ENCODE measurements at regions not wholly inside any gene's neighbourhood (a gene's known extent, or its start where the extent isn't known, plus 50 kb on each side); places are given as distances from the start of the nearest gene placed in this dataset.

GRCh38 chr3:193835414-193835813 lies 242.4 kb downstream of the OPA1 start:
- Histone ChIP-seq H2AFZ (no peak overlapping the region), H3K4me3 (no peak overlapping the region), H4K20me1 (ENCODE audit: insufficient read depth, poor library complexity, severe bottlenecking) (no peaks in the 10 kb centered on the region), H3K27ac (no peak overlapping the region), H3K4me1 (ENCODE audit: insufficient read depth) (peaks cover 1% of the 10 kb centered on the region), H3K9me3 (ENCODE audit: low read depth) (no peaks in the 10 kb centered on the region), H3K27me3 (no peaks in the 10 kb centered on the region), H3K9me2 (replicated peaks; ENCODE audit: insufficient read depth) (no peaks in the 10 kb centered on the region), H3K4me2 (no peak overlapping the region), H3K36me3 (replicated peaks; ENCODE audit: insufficient read depth, low read depth) (no peaks in the 10 kb centered on the region), H3K79me2 (no peaks in the 10 kb centered on the region)
- no peak for DNase-seq (ENCODE audit: low spot score)
- WGBS (ENCODE audit: low lambda C conversion rate, missing lambda C conversion rate): 99% methylated on average over 6 of the region's 6 CpGs
- TF ChIP-seq, protein P1, sequence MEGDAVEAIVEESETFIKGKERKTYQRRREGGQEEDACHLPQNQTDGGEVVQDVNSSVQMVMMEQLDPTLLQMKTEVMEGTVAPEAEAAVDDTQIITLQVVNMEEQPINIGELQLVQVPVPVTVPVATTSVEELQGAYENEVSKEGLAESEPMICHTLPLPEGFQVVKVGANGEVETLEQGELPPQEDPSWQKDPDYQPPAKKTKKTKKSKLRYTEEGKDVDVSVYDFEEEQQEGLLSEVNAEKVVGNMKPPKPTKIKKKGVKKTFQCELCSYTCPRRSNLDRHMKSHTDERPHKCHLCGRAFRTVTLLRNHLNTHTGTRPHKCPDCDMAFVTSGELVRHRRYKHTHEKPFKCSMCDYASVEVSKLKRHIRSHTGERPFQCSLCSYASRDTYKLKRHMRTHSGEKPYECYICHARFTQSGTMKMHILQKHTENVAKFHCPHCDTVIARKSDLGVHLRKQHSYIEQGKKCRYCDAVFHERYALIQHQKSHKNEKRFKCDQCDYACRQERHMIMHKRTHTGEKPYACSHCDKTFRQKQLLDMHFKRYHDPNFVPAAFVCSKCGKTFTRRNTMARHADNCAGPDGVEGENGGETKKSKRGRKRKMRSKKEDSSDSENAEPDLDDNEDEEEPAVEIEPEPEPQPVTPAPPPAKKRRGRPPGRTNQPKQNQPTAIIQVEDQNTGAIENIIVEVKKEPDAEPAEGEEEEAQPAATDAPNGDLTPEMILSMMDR (IDR thresholded peaks at IDR 0.05; ENCODE audit: poor library complexity): no peak
- no peak for TF ChIP-seq EZH2 (IDR thresholded peaks at IDR 0.05; ENCODE audit: borderline replicate concordance)
- no peak for TF ChIP-seq EZH2phosphoT487 (IDR thresholded peaks at IDR 0.05; ENCODE audit: low read depth, severe bottlenecking, unreplicated experiment)

DNA sequence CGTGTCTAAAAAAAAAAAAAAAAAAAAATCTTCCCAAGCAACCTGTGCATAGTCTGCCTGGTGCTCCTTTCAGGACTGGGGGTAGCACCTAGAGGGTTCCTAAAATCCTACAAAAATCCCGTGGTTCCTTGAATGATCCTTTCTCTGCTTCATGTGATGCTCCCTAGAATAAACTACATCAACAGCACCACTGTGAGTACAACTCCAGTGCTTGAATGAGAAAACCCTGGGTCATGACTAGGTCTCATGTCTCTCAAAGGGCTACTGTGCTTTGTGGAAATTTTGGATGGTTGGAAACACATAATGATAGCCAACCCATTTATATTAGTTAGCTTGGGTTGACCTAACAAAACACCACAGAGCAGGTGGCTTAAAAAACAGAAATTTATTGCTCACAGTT lies 243.5 kb downstream of the OPA1 start:
- H3K27me3 ChIP-seq: no peaks in the 10 kb centered on the region
- no peaks in the 10 kb centered on the region for H4K20me1 ChIP-seq (ENCODE audit: insufficient read depth, poor library complexity, severe bottlenecking)
- no peaks in the 10 kb centered on the region for H3K36me3 ChIP-seq (replicated peaks; ENCODE audit: insufficient read depth, low read depth)
- peaks cover 2% of the 10 kb centered on the region for H3K79me2 ChIP-seq
- H2AFZ ChIP-seq: no peak overlapping the region
- peaks cover 11% of the 10 kb centered on the region for H3K4me1 ChIP-seq (ENCODE audit: insufficient read depth)
- H3K27ac ChIP-seq: no peak overlapping the region
- H3K4me2 ChIP-seq: peak overlapping the region; percentile 13
- DNase-seq (ENCODE audit: low spot score): no peak
- H3K4me3 ChIP-seq: no peak overlapping the region
- H3K9me2 ChIP-seq (replicated peaks; ENCODE audit: insufficient read depth): no peaks in the 10 kb centered on the region
- WGBS (ENCODE audit: low lambda C conversion rate, missing lambda C conversion rate): 81% methylated on average over 2 of the region's 2 CpGs
- TF ChIP-seq EZH2 (IDR thresholded peaks at IDR 0.05; ENCODE audit: borderline replicate concordance): no peak
- no peak for TF ChIP-seq EZH2phosphoT487 (IDR thresholded peaks at IDR 0.05; ENCODE audit: low read depth, severe bottlenecking, unreplicated experiment)
- TF ChIP-seq, protein P1 (IDR thresholded peaks at IDR 0.05; ENCODE audit: poor library complexity): no peak
- no peaks in the 10 kb centered on the region for H3K9me3 ChIP-seq (ENCODE audit: low read depth)

DNA sequence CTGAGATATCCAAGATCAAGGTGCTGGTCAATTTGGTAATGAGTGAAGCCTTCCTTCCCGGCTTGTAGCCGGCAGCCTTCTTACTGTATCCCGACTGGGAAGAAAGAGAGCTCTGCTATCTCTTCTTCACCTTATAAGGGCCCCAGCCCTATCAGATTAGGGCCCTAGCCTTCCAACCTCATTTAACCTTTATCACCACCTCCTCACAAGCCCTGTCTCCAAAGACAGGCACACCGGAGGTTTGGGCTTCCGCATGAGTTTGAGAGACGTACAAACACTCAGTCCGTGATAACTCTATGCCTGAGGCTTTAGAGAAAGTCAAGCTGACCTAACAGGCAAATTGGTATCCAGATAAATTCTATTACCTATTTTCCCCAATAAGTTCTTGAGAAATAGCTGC lies 243.9 kb downstream of the OPA1 start:
- Histone ChIP-seq H2AFZ (no peak overlapping the region), H3K4me2 (peak overlapping the region; percentile 13), H4K20me1 (ENCODE audit: insufficient read depth, poor library complexity, severe bottlenecking) (no peaks in the 10 kb centered on the region), H3K9me3 (ENCODE audit: low read depth) (no peaks in the 10 kb centered on the region), H3K79me2 (peaks cover 3% of the 10 kb centered on the region), H3K27ac (no peak overlapping the region), H3K36me3 (replicated peaks; ENCODE audit: insufficient read depth, low read depth) (no peaks in the 10 kb centered on the region), H3K27me3 (no peaks in the 10 kb centered on the region), H3K9me2 (replicated peaks; ENCODE audit: insufficient read depth) (no peaks in the 10 kb centered on the region), H3K4me3 (no peak overlapping the region), H3K4me1 (ENCODE audit: insufficient read depth) (peaks cover 11% of the 10 kb centered on the region)
- TF ChIP-seq, protein P1 (IDR thresholded peaks at IDR 0.05; ENCODE audit: poor library complexity): no peak
- DNase-seq (ENCODE audit: low spot score): no peak
- WGBS (ENCODE audit: low lambda C conversion rate, missing lambda C conversion rate): 40% methylated on average over 7 of the region's 7 CpGs

- H3K4me3 ChIP-seq: no peak overlapping the region
- peaks cover 13% of the 10 kb centered on the region for H3K4me1 ChIP-seq (ENCODE audit: insufficient read depth)
- DNase-seq (ENCODE audit: low spot score): no peak
- H3K27ac ChIP-seq: no peak overlapping the region
- peaks cover 3% of the 10 kb centered on the region for H3K79me2 ChIP-seq
- no peaks in the 10 kb centered on the region for H3K9me2 ChIP-seq (replicated peaks; ENCODE audit: insufficient read depth)
- H3K9me3 ChIP-seq (ENCODE audit: low read depth): no peaks in the 10 kb centered on the region
- H3K36me3 ChIP-seq (replicated peaks; ENCODE audit: insufficient read depth, low read depth): no peaks in the 10 kb centered on the region
- H2AFZ ChIP-seq: no peak overlapping the region
- WGBS (ENCODE audit: low lambda C conversion rate, missing lambda C conversion rate): 90% methylated on average over 6 of the region's 6 CpGs
- H3K4me2 ChIP-seq: no peak overlapping the region
- H3K27me3 ChIP-seq: no peaks in the 10 kb centered on the region
- TF ChIP-seq, protein P1 (IDR thresholded peaks at IDR 0.05; ENCODE audit: poor library complexity): no peak
- no peak for TF ChIP-seq EZH2phosphoT487 (IDR thresholded peaks at IDR 0.05; ENCODE audit: low read depth, severe bottlenecking, unreplicated experiment)
- no peak for TF ChIP-seq EZH2 (IDR thresholded peaks at IDR 0.05; ENCODE audit: borderline replicate concordance)
- H4K20me1 ChIP-seq (ENCODE audit: insufficient read depth, poor library complexity, severe bottlenecking): no peaks in the 10 kb centered on the region
These were observed 244.4 kb downstream of the OPA1 start for GRCh38 chr3:193837347-193837827.

Data from hepatocyte (in vitro differentiated cells).